ENCODE measurements at regions not wholly inside any gene's neighbourhood (a gene's known extent, or its start where the extent isn't known, plus 50 kb on each side); places are given as distances from the start of the nearest gene placed in this dataset.

- TF ChIP-seq CTCF (IDR thresholded peaks at IDR 0.05 in 8 of 11, conservative IDR thresholded peaks at IDR 0.05 in 3 of 11) (no peak), POLR2AphosphoS5 (IDR thresholded peaks at IDR 0.05) (no peak), POLR2A (IDR thresholded peaks at IDR 0.05) (no peak)
Observed at GRCh38 chr1:38175121-38175520, 128.5 kb upstream of the POU3F1 start.

Data from spleen (tissue), 7 donors.